T-helper 1 cell (primary cell): ENCODE measurements at regions not wholly inside any gene's neighbourhood (a gene's known extent, or its start where the extent isn't known, plus 50 kb on each side); places are given as distances from the start of the nearest gene placed in this dataset.
A peak's percentile ranks its signal among the peaks of the same experiment; 100 is the strongest.
"Not testable (repeated sequence)": the region's sequence is repeated elsewhere in the genome, so short reads cannot be mapped to it uniquely, and the experiment has no call there.

ENCODE experiments used
- DNase-seq, 5 donors: peaks; one replicate each; pipeline ENCODE4 v3.0.0-alpha.2; 2012 to 2020

DNA sequence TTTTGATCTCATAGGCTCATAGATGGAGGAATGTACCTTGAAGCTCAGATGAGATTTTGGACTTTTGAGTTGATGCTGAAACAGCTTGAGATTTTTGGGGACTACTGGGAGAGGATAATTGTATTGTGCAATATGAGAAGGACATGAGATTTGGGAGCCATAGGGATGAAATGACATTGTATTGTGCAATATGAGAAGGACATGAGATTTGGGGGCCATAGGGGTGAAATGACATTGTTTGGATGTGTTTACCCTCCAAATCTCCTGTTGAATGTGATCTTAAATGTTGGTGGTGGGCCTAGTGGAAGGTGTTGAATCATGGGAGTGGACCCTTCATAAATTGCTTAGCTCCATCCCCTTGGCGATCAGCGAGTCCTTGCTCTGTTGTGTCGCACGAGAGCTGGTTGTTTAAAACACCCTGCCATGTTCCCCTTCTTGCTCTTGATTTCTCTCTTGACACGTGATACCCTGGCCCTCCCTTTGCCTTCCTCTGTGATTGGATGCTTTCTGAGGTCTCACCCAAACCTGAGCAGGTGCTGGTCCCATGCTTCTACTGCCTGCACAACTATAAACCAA, 110.9 kb upstream of the TPTE start:
- DNase-seq, result not testable (repeated sequence)

DNA sequence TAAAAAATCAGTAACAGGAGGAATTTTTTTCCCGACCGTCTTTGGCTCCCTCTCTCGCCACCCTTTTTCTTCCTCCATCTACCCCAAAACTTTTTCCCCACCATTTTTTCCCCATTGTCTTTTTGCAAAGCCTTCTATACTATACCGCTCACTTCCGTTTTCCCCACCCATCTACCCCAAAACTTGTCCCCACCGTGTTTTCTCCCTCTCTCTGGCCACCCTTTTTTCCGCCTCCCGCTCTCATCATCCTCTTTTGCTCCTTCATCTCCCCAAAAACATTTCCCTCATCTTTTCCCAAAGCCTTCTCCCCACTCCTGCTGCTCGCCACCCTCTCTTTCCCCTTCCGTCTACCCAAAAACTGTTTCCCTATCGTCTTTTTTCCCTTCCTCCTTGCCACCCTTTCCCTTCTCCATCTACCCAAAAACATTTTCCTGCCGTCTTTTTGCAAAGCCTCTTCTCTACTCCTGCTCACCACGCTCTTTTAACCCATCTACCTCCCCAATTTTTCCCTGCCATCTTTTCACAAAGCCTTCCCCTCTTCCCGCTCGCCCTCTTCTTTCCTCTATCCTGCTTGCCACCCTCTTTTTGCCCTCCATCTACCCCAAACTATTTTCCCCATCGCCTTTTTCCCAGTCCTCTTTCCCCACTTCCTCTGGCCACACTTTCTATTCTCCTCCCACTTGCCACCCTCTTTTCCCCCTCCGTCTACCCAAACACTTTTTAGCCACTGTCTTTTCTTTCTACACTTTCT, 109.4 kb upstream of the TPTE start:
- DNase-seq, result not testable (repeated sequence)

- not testable (repeated sequence) for DNase-seq
Observed at GRCh38 chr21:10412928-10413246, 108.5 kb upstream of the TPTE start.

DNA sequence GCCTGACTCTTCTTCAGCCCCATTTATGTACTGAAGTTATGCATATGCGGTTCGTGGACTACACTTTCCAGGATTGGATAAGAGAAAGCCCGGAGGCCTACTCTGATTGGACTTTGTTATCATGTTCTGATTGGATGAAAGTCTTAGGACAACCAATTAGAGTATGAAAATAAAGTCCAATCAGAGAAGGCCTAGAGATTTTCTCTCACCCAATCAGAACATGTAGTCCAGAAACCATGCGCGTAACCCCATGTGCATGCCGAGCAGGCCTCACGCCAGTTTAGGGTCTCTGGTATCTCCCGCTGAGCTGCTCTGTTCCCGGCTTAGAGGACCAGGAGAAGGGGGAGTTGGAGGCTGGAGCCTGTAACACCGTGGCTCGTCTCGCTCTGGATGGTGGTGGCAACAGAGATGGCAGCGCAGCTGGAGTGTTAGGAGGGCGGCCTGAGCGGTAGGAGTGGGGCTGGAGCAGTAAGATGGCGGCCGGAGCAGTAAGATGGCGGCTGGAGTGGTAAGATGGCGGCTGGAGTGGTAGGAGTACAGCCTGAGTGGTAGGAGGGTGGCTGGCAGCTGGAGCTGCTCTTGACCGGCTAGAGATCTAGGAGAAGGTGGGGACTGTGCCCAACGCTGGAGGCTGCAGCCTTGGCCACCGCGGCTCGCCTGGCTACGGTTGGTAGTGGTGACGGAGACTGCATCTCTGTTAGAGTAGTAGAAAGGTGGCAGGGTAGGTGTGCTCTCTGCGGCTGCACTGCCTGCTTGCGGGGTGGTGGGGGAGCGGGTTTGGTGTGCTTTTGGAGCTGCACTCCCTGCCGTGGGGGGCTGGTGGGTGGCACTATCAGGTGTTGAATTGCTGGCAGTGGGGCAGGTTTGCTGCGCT, 107.9 kb upstream of the TPTE start:
- DNase-seq, result peak in 1 of 5 donors; percentile 28

DNA sequence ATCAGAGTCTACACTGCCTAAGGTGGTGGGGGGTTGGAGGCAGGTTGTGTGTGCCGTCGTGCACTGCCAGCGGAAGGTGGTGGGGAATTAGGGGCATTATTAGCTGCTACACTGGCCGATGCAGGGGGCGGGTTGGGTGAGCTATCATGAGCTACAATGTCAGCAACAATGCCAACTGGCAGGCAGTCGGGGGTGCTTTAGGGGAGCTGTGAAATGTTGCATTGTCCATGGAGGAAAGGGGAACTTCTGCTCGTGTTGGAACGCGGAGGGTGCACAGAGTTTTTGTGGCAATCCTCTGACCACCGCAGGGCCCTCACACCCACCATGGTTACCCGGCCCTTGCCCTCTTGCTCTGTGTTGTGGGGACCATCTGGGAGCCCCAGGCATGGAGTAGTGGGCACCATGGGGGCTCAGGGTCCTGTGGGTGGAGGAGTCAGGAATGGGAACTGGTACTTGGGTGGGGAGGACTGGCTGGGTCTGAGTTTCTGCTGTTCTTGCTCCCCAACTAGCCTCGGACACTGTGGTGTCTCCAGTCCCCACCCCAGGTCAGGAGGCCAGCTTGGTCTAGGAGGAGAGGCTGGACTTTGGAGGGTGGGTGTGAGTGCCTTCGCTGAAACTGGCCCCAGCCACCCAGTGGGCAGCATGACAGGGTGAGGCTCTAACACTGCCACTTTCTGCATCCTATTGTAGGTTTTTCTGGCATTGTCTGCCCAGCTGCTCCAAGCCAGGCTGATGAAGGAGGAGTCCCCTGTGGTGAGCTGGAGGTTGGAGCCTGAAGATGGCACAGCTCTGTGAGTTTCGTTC, 107.1 kb upstream of the TPTE start:
- DNase-seq, result not testable (repeated sequence)

DNA sequence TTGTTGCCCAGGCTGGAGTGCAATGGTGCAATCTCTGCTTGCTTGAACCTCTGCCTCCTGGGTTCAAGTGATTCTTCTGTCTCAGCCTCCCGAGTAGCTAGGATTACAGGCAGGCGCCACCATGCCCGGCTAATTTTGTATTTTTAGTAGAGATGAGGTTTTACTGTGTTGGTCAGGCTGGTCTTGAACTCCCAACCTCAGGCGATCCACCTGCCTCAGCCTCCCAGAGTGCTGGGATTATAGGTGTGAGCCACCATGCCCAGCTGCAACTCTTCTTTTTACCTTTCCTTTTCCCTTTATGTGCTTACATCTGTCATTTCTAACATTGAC, 106.5 kb upstream of the TPTE start:
- not testable (repeated sequence) for DNase-seq

GRCh38 chr21:10415456-10415855, 105.9 kb upstream of the TPTE start:
- DNase-seq, result not testable (repeated sequence)

DNA sequence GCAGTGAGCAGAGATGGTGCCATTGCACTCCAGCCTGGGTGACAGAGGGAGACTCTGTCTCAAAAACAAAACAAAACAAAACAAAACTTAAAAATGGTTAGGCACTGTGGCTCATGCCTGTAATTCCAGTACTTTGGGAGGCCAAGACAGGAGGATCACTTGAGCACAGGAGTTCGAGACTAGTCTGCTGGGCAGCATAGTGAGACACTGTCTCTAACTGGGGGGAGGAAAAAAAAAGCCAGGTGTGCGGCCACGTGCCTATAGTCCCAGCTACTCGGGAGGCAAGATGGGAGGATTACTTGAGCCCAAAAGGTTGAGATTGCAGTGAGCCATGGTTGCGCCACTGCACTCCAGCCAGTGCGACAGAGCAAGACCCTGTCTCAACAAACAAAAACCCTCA, 105.5 kb upstream of the TPTE start:
- DNase-seq, result peak in 1 of 5 donors; percentile 17

- not testable (repeated sequence) for DNase-seq
Observed at GRCh38 chr21:10416691-10417447, 104.5 kb upstream of the TPTE start.

GRCh38 chr21:10417551-10418002, 103.8 kb upstream of the TPTE start:
- not testable (repeated sequence) for DNase-seq

DNA sequence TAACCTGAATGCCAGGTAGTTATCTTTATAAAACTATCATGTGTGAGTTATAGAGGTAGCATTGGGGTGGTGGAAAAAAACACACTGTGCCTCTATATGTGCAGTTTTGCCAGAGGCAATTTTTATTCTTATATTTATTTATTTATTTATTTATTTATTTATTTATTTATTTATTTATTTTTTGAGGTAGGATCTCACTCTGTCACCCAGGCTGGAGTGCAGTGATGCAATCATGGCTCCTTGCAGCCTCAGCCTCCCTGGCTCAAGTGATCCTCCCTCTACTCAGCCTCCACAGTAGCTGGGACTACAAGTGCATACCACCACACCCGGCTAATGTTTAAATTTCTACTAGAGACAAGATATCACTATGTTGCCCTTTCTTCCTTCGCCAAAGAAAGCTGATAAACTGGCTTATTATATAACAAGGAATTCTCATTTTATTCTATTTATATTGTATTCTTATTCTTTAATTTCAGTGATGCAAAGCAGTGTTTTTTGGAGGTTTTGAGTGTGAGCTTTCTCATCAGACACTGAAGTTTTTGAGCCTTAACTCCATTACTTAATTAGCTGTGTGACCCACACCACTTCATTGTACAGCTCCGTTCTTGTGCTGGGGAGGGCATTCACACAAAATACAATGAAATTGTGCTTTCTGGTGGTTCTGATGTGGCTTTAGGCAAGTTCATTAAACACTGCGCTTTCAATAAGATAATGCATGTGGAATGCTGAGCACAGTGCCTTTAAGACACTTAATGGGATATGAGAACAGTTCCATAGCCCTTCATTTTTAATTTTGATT, 102.9 kb upstream of the TPTE start:
- not testable (repeated sequence) for DNase-seq

DNA sequence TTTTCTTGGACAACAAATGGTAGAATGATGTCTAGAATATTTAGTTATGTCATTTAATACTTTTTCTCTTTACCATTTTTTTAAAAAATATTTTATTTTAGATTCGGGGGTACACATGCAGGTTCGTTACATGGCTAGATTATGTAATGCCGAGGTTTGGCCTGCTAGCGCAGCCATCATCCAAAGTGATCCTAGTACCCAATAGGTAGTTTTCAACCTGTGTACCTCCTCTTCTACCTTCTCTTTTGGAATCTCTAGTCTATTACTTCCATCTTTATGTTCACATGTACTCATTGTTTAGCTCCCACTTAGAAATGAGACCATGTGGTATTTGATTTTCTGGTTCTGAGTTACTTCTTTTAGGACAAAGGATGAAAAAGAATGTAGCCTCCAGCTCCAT, 100.2 kb upstream of the TPTE start:
- not testable (repeated sequence) for DNase-seq

DNA sequence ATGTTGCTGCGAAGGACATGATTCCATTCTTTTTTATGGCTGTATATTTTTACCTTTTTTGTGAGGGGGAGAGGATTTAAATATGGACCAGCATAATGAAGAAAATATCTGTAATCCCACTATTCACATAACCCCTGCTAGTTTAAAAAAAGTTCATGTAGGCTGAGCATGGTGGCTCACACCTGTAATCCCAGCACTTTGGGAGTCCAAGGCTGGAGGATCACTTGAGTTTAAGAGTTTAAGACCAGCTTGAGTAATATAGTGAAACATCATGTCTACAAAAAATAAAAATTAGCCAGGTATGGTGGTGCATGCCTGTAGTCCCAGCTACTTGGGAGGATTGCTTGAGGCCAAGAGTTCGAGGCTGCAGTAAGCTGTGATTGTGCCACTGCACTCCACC, 99.8 kb upstream of the TPTE start:
- not testable (repeated sequence) for DNase-seq

DNA sequence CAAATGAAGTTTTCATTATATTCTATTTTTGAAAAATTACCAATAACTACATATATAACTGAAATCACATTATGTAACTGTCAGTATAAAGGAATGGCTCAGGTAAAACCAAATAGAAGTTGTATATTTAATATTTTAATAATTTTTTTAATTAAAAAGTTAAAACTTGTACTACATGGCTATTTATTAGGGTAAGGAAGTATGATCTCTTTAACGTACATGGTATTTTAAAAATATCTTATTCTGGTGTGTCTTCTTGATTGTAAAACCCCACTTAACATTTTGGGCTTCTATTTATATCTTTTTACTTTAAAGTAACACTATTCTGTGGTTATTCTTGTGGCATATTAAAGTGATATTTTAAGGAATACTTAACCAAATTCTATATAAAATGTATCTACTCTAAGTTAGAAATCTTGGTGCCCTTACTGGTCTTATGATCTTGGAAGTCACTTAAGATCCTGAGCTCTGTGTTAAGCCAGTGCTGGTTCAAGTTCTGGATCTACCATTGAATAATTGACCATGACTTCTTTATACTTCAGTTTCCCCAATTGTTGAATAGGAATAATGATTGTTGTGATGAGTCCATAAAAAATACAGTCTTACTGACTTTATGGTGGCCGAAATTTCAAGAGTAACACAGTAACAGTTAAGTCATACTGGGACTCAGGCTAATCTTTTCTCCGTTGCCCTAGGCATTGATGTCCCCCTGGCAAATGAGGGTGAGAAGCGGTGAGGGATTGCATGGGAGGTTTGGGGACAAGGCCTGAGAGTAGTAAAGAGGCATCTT, 97.1 kb upstream of the TPTE start:
- not testable (repeated sequence) for DNase-seq

DNA sequence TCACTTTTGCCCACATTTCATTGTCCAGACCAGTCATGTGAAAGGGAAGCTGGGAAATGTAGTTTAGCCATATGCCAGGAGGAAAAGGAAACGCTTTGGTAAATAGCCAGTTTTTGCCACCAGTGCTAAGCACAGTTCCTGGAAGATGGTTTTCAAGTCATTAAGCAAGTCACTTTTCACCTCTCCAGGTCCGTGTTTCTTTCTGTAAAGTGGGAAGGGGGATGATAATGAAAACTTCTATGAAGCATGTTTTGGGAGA, 96.6 kb upstream of the TPTE start:
- not testable (repeated sequence) for DNase-seq

DNA sequence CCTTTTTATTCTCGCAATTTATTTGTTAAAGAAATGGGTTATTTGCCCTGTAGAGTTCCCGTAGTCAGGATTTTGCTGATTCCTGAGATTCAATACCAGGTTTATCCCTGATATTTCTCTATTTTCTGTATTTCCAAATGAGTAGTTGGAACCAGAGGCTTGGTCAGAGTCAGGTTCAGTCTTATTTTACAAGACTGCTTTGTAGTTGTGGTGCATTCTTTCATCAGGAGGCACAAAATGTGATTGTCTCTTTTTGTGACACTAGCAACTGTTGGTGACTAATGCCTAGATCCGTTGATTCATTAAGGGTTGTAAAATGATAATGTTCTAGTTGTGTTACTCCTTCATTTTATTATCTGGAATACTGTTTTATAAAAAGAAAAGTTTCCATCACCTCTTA, 95.5 kb upstream of the TPTE start:
- DNase-seq, result no peak

- not testable (repeated sequence) for DNase-seq
Observed at GRCh38 chr21:10426812-10427211, 94.6 kb upstream of the TPTE start.

DNA sequence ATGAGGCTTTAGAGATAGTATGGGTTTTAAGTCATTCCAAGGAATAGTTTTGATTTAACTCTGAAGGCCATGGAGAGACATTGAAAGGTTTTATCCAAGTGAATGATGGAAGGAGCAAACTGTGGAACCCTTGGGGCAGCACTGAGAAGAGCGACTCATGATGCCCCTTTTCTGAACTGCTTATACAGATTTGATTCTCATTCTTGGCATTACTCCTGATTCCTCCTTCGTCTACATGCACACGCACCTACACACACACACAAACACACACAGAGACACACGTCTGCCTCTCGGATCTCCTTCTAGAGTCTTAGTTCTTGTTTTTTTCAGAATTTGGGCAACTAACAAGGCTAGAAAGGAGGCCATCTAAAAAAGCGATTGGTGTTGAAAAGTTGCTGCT, 94.1 kb upstream of the TPTE start:
- peak in 1 of 5 donors; percentile 16 for DNase-seq

GRCh38 chr21:10428981-10429534, 92.3 kb upstream of the TPTE start:
- DNase-seq, result not testable (repeated sequence)

DNA sequence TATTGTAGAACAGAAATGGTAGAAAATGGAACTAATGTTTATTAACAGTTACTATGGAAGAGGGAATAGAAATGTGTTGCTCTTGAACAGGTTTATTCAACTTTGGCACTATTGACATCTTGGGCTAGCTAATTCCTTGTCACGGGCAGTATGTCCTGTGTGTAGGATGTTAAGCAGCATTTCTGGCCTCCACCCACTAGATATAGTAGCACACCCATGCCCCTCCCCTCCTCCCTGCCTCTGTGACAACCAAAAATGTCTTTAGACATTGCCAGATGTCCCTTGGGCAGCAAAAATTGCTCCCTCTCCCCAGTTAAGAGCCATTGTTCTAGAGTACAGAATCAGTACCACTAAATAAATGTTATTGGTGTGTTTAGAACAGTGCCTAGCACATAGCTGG, 91.4 kb upstream of the TPTE start:
- DNase-seq, result no peak
